ENCODE measurements at regions not wholly inside any gene's neighbourhood (a gene's known extent, or its start where the extent isn't known, plus 50 kb on each side); places are given as distances from the start of the nearest gene placed in this dataset.

DNA sequence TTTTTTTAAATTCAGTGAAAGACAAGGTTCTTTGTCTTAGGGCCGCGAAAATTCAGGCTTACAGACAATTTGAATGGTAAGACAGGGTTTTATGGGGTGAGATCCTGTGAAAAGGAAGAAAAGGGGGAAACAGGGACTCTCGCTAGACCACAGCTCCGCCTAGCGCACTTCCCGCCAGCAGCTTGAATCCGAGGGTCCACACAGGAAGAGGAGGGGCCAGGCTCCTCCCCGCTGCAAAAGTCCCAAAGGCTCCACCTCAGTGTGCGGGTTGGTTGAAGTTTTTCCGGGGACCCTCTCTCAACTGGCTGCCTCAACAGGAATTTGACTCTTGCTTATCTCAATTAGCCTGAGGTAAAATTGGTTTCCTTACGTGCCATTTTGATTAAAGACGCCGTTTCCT lies 950.9 kb upstream of the CNTN5 start:
- Histone ChIP-seq H4K20me1 (ENCODE audit: insufficient read depth) (no peaks in the 10 kb centered on the region), H3K79me2 (ENCODE audit: insufficient read depth) (no peaks in the 10 kb centered on the region), H3K27me3 (ENCODE audit: insufficient read depth) (no peaks in the 10 kb centered on the region), H2AFZ (ENCODE audit: low read depth) (no peak overlapping the region), H3K36me3 (replicated peaks in 1 of 2; ENCODE audit: control insufficient read depth in 1 of 2, insufficient read depth in 2 of 2, low read length in 1 of 2) (no peaks in the 10 kb centered on the region), H3K9me3 (no peaks in the 10 kb centered on the region), H3K27ac (ENCODE audit: low read depth in 2 of 2, low read length in 1 of 2) (no peak overlapping the region), H3F3A (replicated peaks; ENCODE audit: insufficient read depth) (no peaks in the 10 kb centered on the region), H3K4me2 (no peak overlapping the region), H3K9me2 (no peaks in the 10 kb centered on the region), H3K9ac (no peak overlapping the region), H3K4me1 (ENCODE audit: control insufficient read depth in 1 of 2, insufficient read depth in 2 of 2, low read depth in 1 of 2, low read length in 1 of 2) (no peaks in the 10 kb centered on the region), H3K4me3 (ENCODE audit: low read depth in 2 of 2, low read length in 1 of 2) (no peak overlapping the region)
- POLR2A ChIA-PET: no interaction called here
- TF ChIP-seq GABPA (IDR thresholded peaks at IDR 0.05; ENCODE audit: low read depth): no peak
- TF ChIP-seq, protein P1, sequence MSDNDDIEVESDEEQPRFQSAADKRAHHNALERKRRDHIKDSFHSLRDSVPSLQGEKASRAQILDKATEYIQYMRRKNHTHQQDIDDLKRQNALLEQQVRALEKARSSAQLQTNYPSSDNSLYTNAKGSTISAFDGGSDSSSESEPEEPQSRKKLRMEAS (IDR thresholded peaks at IDR 0.05; ENCODE audit: low read depth): no peak
- no peak for TF ChIP-seq EP300 (IDR thresholded peaks at IDR 0.05; ENCODE audit: borderline replicate concordance in 1 of 2, low read depth in 1 of 2, low read length in 1 of 2)
- TF ChIP-seq MEF2A (IDR thresholded peaks at IDR 0.05; ENCODE audit: borderline replicate concordance, low read depth): no peak
- no peak for TF ChIP-seq CHD2 (IDR thresholded peaks at IDR 0.05; ENCODE audit: low read length, partially characterized antibody)
- TF ChIP-seq POLR2AphosphoS5 (IDR thresholded peaks at IDR 0.05; ENCODE audit: low read depth, low read length): no peak
- no peak for TF ChIP-seq SMC3 (IDR thresholded peaks at IDR 0.05; ENCODE audit: low read depth, low read length)
- TF ChIP-seq GATA2 (CRISPR knock-in tag; IDR thresholded peaks at IDR 0.05): no peak
- no peak for TF ChIP-seq TAF1 (IDR thresholded peaks at IDR 0.05; ENCODE audit: borderline replicate concordance, low read depth, low read length)
- TF ChIP-seq RAD21 (IDR thresholded peaks at IDR 0.05; ENCODE audit: low read length): no peak
- TF ChIP-seq JUND (IDR thresholded peaks at IDR 0.05): no peak
- no peak for TF ChIP-seq RFX5 (IDR thresholded peaks at IDR 0.05; ENCODE audit: low read length)
- TF ChIP-seq FOXM1 (IDR thresholded peaks at IDR 0.05; ENCODE audit: low read depth): no peak
- CTCF ChIA-PET: no interaction called here
- 77% methylated on average over 13 of the region's 13 CpGs for WGBS (ENCODE audit: low lambda C conversion rate)
- DNase-seq: no peak

DNA sequence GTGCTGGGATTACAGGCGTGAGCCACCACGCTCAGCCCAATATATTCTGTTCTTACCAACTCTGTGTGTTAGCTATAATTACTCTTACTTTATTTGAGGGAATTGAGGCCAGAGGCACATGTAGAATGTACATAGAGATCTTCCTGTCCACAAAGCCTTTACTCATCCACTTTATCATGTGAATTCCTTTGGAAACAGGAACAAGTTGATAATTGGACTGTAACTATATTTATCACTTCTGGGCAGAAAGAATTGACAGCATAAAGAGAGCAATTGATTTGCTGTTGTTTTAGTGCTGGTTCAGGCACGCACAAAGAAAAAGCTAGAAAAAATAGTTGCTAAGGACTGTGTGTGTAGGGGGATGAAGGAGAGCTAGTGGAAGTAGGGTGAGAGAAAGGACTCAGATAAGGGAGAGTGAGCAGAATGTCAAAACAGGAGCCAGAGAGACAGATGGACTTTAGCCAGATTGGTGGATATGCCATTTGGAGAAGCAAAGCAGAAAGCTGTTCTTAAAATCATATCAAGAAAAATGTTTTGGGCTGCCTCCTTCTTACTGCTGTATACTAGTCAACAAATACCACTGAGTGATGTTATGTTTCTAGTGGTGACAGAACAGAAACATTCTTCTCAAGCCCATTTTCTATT lies 929.8 kb upstream of the CNTN5 start:
- Histone ChIP-seq H3F3A (replicated peaks; ENCODE audit: insufficient read depth) (no peaks in the 10 kb centered on the region), H3K36me3 (replicated peaks in 1 of 2; ENCODE audit: control insufficient read depth in 1 of 2, insufficient read depth in 2 of 2, low read length in 1 of 2) (no peaks in the 10 kb centered on the region), H2AFZ (ENCODE audit: low read depth) (no peak overlapping the region), H3K27ac (ENCODE audit: low read depth in 2 of 2, low read length in 1 of 2) (no peak overlapping the region), H3K4me1 (ENCODE audit: control insufficient read depth in 1 of 2, insufficient read depth in 2 of 2, low read depth in 1 of 2, low read length in 1 of 2) (no peaks in the 10 kb centered on the region), H3K4me2 (no peak overlapping the region), H4K20me1 (ENCODE audit: insufficient read depth) (no peaks in the 10 kb centered on the region), H3K9me2 (no peaks in the 10 kb centered on the region), H3K4me3 (ENCODE audit: low read depth in 2 of 2, low read length in 1 of 2) (no peak overlapping the region), H3K27me3 (ENCODE audit: insufficient read depth) (no peaks in the 10 kb centered on the region), H3K9me3 (no peaks in the 10 kb centered on the region), H3K9ac (no peak overlapping the region), H3K79me2 (ENCODE audit: insufficient read depth) (no peaks in the 10 kb centered on the region)
- ChIA-PET POLR2A (no interaction called here), CTCF (interaction anchor here (1.2 kb wide), 1 partner anchor 752 kb away, joined by 3 read pairs; no protein-coding TSS in a partner anchor)
- no peak for DNase-seq
- TF ChIP-seq GATA2 (CRISPR knock-in tag; IDR thresholded peaks at IDR 0.05): no peak
- 81% methylated on average over 3 of the region's 3 CpGs for WGBS (ENCODE audit: low lambda C conversion rate)

DNA sequence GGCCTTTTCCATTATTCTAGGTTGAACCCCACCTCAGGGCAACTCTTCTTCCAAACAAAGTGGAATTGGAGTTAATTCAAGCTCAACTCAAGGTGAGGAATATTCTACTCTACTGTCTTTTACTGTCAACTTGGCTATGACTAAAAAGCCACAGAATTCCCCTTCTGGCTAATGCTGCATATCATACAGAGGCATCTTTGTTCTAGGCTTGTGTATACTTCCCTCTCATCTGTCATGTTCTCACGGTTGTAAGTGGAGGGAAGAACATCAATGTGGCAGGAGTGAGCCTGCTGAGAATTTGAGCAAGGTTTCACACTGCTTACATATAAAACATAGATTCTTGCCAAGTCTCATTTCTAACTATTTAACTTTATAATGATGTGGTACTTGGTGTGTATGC lies 921.4 kb upstream of the CNTN5 start:
- Histone ChIP-seq H2AFZ (ENCODE audit: low read depth) (no peak overlapping the region), H3K36me3 (replicated peaks in 1 of 2; ENCODE audit: control insufficient read depth in 1 of 2, insufficient read depth in 2 of 2, low read length in 1 of 2) (no peaks in the 10 kb centered on the region), H4K20me1 (ENCODE audit: insufficient read depth) (no peaks in the 10 kb centered on the region), H3F3A (replicated peaks; ENCODE audit: insufficient read depth) (no peaks in the 10 kb centered on the region), H3K9ac (no peak overlapping the region), H3K27me3 (ENCODE audit: insufficient read depth) (no peaks in the 10 kb centered on the region), H3K4me1 (ENCODE audit: control insufficient read depth in 1 of 2, insufficient read depth in 2 of 2, low read depth in 1 of 2, low read length in 1 of 2) (no peaks in the 10 kb centered on the region), H3K9me2 (no peaks in the 10 kb centered on the region), H3K79me2 (ENCODE audit: insufficient read depth) (no peaks in the 10 kb centered on the region), H3K27ac (ENCODE audit: low read depth in 2 of 2, low read length in 1 of 2) (no peak overlapping the region), H3K4me2 (no peak overlapping the region), H3K4me3 (ENCODE audit: low read depth in 2 of 2, low read length in 1 of 2) (no peak overlapping the region), H3K9me3 (no peaks in the 10 kb centered on the region)
- POLR2A ChIA-PET: no interaction called here
- TF ChIP-seq FOXJ3 (CRISPR knock-in tag; IDR thresholded peaks at IDR 0.05): no peak
- DNase-seq: no peak
- 34% methylated on average over 1 of the region's 1 CpG for WGBS (ENCODE audit: low lambda C conversion rate)
- CTCF ChIA-PET: no interaction called here

Data from SK-N-SH (cell line).